ENCODE measurements at regions not wholly inside any gene's neighbourhood (a gene's known extent, or its start where the extent isn't known, plus 50 kb on each side); places are given as distances from the start of the nearest gene placed in this dataset.

DNA sequence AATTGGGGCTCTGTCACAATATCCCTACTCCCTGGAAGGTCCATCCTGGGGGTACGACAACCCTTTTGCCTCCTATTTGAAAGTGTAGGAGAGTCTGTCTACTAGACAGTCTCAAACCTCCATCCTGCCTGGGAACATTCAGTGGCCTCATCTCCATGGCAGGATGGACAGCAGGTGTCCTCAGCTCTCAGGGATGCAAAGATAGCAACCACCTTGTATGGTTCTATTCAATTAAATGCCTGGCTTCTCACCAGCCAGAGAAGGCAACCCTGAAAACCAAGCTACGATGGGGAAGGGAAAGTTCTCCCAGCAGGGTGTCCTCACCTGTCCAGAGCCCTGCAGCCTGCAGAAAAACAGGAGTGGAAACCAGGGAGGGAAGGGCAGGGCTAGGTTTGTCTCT lies 164.9 kb downstream of the MIAT start:
- no peak overlapping the region for H3K4me3 ChIP-seq
- H3K36me3 ChIP-seq, result no peaks in the 10 kb centered on the region
- TF ChIP-seq, protein P1, sequence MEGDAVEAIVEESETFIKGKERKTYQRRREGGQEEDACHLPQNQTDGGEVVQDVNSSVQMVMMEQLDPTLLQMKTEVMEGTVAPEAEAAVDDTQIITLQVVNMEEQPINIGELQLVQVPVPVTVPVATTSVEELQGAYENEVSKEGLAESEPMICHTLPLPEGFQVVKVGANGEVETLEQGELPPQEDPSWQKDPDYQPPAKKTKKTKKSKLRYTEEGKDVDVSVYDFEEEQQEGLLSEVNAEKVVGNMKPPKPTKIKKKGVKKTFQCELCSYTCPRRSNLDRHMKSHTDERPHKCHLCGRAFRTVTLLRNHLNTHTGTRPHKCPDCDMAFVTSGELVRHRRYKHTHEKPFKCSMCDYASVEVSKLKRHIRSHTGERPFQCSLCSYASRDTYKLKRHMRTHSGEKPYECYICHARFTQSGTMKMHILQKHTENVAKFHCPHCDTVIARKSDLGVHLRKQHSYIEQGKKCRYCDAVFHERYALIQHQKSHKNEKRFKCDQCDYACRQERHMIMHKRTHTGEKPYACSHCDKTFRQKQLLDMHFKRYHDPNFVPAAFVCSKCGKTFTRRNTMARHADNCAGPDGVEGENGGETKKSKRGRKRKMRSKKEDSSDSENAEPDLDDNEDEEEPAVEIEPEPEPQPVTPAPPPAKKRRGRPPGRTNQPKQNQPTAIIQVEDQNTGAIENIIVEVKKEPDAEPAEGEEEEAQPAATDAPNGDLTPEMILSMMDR (IDR thresholded peaks at IDR 0.05), result no peak
- no peaks in the 10 kb centered on the region for H3K4me1 ChIP-seq
- no peaks in the 10 kb centered on the region for H3K27me3 ChIP-seq
- intact Hi-C loops (cut with DNase I), result no loop called here
- H3K9me3 ChIP-seq, result peaks cover 9 to 14% of the 10 kb centered on the region in 2 donors
- no peak for DNase-seq (ENCODE audit: low spot score in 2 of 2)
- no peak overlapping the region for H3K27ac ChIP-seq

DNA sequence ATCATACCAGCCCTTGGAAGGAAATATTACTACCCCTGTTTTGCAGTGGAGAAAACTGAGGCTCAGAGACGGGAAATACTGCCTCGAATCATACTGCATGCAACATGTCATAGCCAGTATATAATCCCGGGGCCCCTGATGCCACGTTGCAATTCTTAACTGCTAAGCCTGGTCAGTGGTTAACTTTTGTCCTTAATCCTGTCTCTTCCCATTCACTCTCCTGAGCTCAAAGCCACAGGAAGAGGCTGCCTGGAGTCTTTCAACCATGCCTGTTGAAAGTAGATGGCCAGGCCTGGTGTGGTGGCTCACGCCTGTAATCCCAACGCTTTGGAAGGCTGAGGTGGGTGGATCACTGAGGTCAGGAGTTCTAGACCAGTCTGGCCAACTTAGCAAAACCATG lies 166.6 kb downstream of the MIAT start:
- Histone ChIP-seq H3K4me3 (no peak overlapping the region), H3K27me3 (no peaks in the 10 kb centered on the region), H3K27ac (no peak overlapping the region), H3K4me1 (no peaks in the 10 kb centered on the region), H3K36me3 (no peaks in the 10 kb centered on the region), H3K9me3 (peaks cover 0 to 1% of the 10 kb centered on the region in 2 donors)
- intact Hi-C loops (cut with DNase I), result no loop called here
- DNase-seq (ENCODE audit: low spot score in 2 of 2), result no peak
- TF ChIP-seq, protein P1 (IDR thresholded peaks at IDR 0.05), result no peak

DNA sequence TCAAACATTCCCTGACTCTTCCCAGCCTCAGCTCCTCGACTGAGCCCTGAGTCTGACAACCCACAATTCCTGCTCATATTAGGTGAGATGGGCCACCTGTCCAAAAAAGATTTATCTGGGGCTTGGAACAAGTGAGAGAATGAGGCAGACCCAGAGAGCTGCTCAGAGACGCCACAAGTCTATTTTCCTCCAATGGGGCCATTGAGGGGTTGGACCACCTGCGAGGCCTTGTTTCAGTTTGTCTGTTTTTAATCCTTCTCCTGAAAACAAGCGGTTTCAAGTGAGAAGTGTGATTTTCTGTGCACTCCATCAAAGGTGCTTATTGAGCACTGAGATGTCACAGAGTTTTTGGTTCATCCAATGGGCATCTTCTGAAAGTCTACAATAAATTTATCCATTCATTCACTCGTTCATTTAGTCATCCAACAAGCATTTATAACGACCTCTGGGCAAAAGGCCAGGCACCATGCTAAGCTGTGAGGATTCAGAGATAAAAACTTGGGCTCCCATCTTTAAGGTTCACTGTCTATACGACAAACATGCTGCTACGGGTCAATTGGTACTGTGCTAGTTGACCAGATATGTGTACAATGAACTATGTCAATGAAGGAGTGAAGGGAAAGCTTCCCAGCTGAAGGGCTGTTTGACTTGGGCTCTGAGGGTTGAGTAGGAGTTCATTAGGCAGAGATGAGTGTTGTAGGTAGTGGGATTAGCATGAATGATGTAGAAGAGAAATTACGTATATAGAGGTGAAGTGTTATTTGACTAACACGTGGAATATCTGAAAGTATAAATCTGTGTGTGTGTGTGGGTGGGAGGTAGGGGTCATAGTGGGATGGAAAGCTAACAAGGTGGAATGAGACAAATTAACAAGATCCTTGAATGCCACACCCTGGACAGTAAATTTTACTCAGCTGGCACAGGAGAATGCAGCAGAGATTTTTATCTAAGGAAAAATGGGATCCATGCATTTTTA lies 168.9 kb downstream of the MIAT start:
- TF ChIP-seq, protein P1 (IDR thresholded peaks at IDR 0.05), result no peak
- intact Hi-C loops (cut with DNase I), result no loop called here
- Histone ChIP-seq H3K27me3 (no peaks in the 10 kb centered on the region), H3K9me3 (no peaks in the 10 kb centered on the region), H3K27ac (no peak overlapping the region), H3K4me3 (no peak overlapping the region), H3K36me3 (no peaks in the 10 kb centered on the region), H3K4me1 (no peaks in the 10 kb centered on the region)
- DNase-seq (ENCODE audit: low spot score in 2 of 2), result no peak

DNA sequence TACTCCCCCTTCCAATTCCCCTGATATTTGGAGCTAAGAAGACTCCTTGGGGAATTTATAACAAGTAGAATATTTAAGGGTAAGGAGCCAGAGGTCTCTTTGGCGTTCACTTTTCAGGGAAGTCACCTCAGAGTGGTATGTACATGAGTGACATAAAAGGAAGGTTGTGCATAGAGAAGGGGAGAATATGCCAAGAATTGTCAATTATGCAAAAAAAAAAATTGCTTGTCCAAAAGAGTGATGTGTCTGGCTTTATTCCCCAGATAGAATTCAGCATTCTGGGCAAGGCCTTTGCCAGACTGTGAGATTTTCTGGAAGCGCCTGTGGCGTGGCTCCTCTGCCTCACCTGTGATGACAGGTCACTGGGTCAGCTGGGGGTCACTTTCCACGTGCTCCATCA lies 170.2 kb downstream of the MIAT start:
- H3K9me3 ChIP-seq, result no peaks in the 10 kb centered on the region
- H3K27me3 ChIP-seq, result no peaks in the 10 kb centered on the region
- H3K4me1 ChIP-seq, result no peaks in the 10 kb centered on the region
- no peaks in the 10 kb centered on the region for H3K36me3 ChIP-seq
- peak overlapping the region in 1 of 2 donors; percentile 2 for H3K27ac ChIP-seq
- H3K4me3 ChIP-seq, result no peak overlapping the region
- no peak for DNase-seq (ENCODE audit: low spot score in 2 of 2)
- intact Hi-C loops (cut with DNase I), result no loop called here
- TF ChIP-seq, protein P1 (IDR thresholded peaks at IDR 0.05), result no peak

DNA sequence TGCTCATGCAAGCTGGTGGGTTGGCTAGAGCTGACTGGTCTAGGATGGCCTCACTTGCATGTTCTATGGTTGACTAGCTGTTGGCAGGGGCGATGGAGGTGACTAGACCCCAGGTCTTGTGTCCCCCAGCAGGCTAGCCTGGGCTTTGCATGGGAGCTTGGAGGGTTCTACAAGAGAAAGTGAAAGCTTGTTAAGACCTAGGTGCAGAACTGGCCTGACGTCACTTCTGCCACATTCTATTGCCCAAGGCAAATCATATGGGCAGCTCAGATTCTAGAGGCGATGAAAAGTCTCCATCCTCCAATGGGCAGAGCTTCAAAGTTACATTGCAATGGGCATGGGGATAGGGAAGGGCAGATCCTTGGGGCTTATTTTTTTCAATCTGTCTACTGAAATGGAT lies 170.9 kb downstream of the MIAT start:
- Histone ChIP-seq H3K27ac (no peak overlapping the region), H3K4me3 (no peak overlapping the region), H3K27me3 (no peaks in the 10 kb centered on the region), H3K4me1 (no peaks in the 10 kb centered on the region), H3K9me3 (no peaks in the 10 kb centered on the region), H3K36me3 (no peaks in the 10 kb centered on the region)
- intact Hi-C loops (cut with DNase I), result no loop called here
- TF ChIP-seq, protein P1 (IDR thresholded peaks at IDR 0.05), result no peak
- no peak for DNase-seq (ENCODE audit: low spot score in 2 of 2)
